Embryonic facial prominence (tissue), 1 donor: ENCODE measurements at regions not wholly inside any gene's neighbourhood (a gene's known extent, or its start where the extent isn't known, plus 50 kb on each side); places are given as distances from the start of the nearest gene placed in this dataset.
"Not testable (repeated sequence)": the region's sequence is repeated elsewhere in the genome, so short reads cannot be mapped to it uniquely, and the experiment has no call there.

Experiments used
- DNase-seq: peaks from one replicate; pipeline ENCODE4 v3.0.0-alpha.2; 2016; ENCODE audit errors: extremely low spot score

GRCh38 chr3:27559381-27559780 is 75.2 kb upstream of the SLC4A7 start:
- DNase-seq: no peak

- DNase-seq: no peak
Observed at GRCh38 chr3:27557411-27557810, 73.2 kb upstream of the SLC4A7 start.

GRCh38 chr3:27556887-27557286 is 72.7 kb upstream of the SLC4A7 start:
- DNase-seq: no peak

GRCh38 chr3:27554706-27555105 is 70.5 kb upstream of the SLC4A7 start:
- DNase-seq: no peak

- DNase-seq: no peak
Observed at GRCh38 chr3:27553886-27554540, 69.8 kb upstream of the SLC4A7 start.

- DNase-seq: not testable (repeated sequence)
Observed at GRCh38 chr3:27552708-27553107, 68.5 kb upstream of the SLC4A7 start.

GRCh38 chr3:27551413-27551812 is 67.2 kb upstream of the SLC4A7 start:
- DNase-seq: not testable (repeated sequence)

- DNase-seq: no peak
Observed at GRCh38 chr3:27545061-27545460, 60.9 kb upstream of the SLC4A7 start.

GRCh38 chr3:27544372-27544865 is 60.2 kb upstream of the SLC4A7 start:
- DNase-seq: no peak

- DNase-seq: no peak
Observed at GRCh38 chr3:27542476-27542875, 58.3 kb upstream of the SLC4A7 start.

GRCh38 chr3:27540231-27540630 is 56.0 kb upstream of the SLC4A7 start:
- no peak for DNase-seq

- no peak for DNase-seq
Observed at GRCh38 chr3:27536491-27536890, 52.3 kb upstream of the SLC4A7 start.

GRCh38 chr3:27535809-27536392 is 51.7 kb upstream of the SLC4A7 start:
- no peak for DNase-seq

- no peak for DNase-seq
Observed at GRCh38 chr3:27533718-27534573, 49.8 kb upstream of the SLC4A7 start.
